Prostate gland (tissue), 2 donors: ENCODE measurements at regions not wholly inside any gene's neighbourhood (a gene's known extent, or its start where the extent isn't known, plus 50 kb on each side); places are given as distances from the start of the nearest gene placed in this dataset.
A peak's percentile ranks its signal among the peaks of the same experiment; 100 is the strongest.

ENCODE experiments used
- DNase-seq: peaks from one replicate; pipeline ENCODE4 v3.0.0-alpha.2; 2019; ENCODE audit warnings: low spot score
- H3K27ac ChIP-seq, 2 donors: fragments of 200-600 bp; sonication (generic); 2 replicates each; pipeline ENCODE4 v1.5.1; 2017 to 2019
- H3K27me3 ChIP-seq: fragments of 200-600 bp; sonication (generic); replicated peaks from 2 replicates; pipeline ENCODE4 v1.5.1; 2019; ENCODE audit not compliant: insufficient read depth
- H3K36me3 ChIP-seq, 2 donors: fragments of 200-600 bp; sonication (generic); 1 replicate in 1 of 2; 2 replicates in 1 of 2; pipeline versions ENCODE4 v1.5.1 to v1.8.1; 2017 to 2019
- H3K4me1 ChIP-seq: fragments of 200-600 bp; sonication (generic); replicated peaks from 2 replicates; pipeline ENCODE4 v1.5.1; 2019
- H3K4me3 ChIP-seq, 2 donors: fragments of 200-600 bp; sonication (generic); 2 replicates each; pipeline ENCODE4 v1.5.1; 2017 to 2019
- H3K9me3 ChIP-seq: fragments of 200-600 bp; sonication (generic); 2 replicates; pipeline ENCODE4 v1.5.1; 2017
- POLR2A ChIP-seq: fragments of 450-650 bp; IDR thresholded peaks from one replicate; pipeline ENCODE4 v1.6.1; 2016; ENCODE audit warnings: antibody characterized with exemption, mild to moderate bottlenecking
- POLR2AphosphoS5 ChIP-seq: sonication (generic); formaldehyde crosslinking; IDR thresholded peaks from one replicate; pipeline ENCODE4 v1.6.1; 2017; ENCODE audit warnings: antibody characterized with exemption
- WGBS: methylation state at CpG from one replicate; pipeline ENCODE4 v1.1.5; 2018; 5-methylcytosine and 5-hydroxymethylcytosine counted together
- intact Hi-C: fragments of 100-400 bp; cut with DNase I; formaldehyde crosslinking; loops from one replicate; pipeline ENCODE4 v1.14.2; 2022
- TF ChIP-seq, protein P1 (sequence below), 4 experiments: fragments of 200-600 bp in 2 of 4; fragments of 450-650 bp in 2 of 4; sonication (generic) in 2 of 4; IDR thresholded peaks; 1 replicate in 3 of 4; 2 replicates in 1 of 4; pipeline ENCODE4 v1.5.1; 2016 to 2019; ENCODE audit warnings: antibody characterized with exemption in 4 of 4, mild to moderate bottlenecking in 2 of 4, moderate library complexity in 2 of 4

DNA sequence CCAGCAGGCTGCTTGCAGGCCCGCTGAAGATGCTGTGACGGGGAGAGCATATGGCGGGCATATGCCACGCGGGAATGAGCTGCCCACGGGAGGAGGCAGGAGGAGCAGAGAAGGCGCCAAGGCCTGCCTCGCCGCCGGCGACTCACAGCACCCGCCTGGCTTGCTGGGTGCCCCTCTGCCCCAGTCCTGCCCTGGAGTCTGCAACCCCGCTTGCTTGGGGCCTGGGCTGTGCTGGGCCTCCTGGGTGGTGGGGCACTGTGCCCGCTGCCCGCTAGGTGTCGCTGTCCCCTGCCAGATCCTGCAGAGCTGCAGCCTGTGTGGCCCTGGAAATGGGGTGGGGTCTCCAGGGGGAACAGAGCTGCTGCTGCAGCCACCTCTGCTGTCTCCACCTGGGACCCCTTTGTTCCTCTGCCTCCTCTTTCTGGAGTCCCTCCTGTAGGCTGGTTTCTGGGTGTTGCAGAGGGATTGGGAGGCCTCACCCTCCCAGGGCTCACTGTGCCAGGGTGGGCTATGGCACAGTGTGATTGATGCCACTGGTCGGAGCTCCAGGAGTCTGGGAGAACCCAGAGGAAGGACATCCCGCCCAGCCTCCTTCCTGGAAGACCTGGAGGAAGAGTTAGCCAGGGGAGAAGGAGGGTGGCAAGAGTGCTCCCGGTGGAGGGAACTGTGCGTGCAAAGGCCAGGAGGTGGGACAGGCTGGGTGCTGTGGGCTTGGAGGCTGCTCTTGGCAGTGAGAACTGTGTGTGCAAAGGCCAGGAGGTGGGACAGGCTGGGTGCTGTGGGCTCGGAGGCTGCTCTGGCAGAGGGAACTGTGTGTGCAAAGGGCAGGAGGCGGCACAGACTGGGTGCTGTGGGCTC is 141.0 kb upstream of the CIBAR2 start:
- Histone ChIP-seq H3K9me3 (no peaks in the 10 kb centered on the region), H3K27ac (no peak overlapping the region), H3K36me3 (no peaks in the 10 kb centered on the region), H3K4me1 (no peaks in the 10 kb centered on the region), H3K27me3 (no peaks in the 10 kb centered on the region), H3K4me3 (no peak overlapping the region)
- intact Hi-C loops = no loop called here
- DNase-seq = peak; percentile 32
- WGBS = 57% methylated on average over 22 of the region's 22 CpGs
- TF ChIP-seq, protein P1, sequence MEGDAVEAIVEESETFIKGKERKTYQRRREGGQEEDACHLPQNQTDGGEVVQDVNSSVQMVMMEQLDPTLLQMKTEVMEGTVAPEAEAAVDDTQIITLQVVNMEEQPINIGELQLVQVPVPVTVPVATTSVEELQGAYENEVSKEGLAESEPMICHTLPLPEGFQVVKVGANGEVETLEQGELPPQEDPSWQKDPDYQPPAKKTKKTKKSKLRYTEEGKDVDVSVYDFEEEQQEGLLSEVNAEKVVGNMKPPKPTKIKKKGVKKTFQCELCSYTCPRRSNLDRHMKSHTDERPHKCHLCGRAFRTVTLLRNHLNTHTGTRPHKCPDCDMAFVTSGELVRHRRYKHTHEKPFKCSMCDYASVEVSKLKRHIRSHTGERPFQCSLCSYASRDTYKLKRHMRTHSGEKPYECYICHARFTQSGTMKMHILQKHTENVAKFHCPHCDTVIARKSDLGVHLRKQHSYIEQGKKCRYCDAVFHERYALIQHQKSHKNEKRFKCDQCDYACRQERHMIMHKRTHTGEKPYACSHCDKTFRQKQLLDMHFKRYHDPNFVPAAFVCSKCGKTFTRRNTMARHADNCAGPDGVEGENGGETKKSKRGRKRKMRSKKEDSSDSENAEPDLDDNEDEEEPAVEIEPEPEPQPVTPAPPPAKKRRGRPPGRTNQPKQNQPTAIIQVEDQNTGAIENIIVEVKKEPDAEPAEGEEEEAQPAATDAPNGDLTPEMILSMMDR (IDR thresholded peaks at IDR 0.05) = peak; percentile 73 to 84 (median 80)
- TF ChIP-seq POLR2AphosphoS5 (no peak), POLR2A (no peak)

DNA sequence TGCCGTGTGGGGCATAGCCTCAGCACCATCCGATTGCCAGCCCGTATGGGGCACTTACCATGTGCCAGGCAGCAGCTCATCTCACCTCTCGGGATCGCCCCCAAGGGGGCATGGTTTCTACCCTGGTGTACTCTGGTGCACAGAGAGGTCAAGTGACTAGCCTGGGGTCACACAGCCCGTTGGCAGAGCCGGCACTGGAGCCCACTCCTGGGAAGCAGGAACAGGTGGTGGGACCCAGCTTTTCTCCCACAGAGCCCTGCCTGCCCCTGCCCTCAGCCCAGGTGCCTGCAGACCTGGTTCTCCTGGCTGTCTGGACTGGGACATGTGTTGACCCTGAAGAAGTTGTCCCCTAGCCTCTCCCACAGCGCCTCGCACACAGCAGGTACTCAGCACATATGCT is 141.8 kb upstream of the CIBAR2 start:
- Histone ChIP-seq H3K4me3 (no peak overlapping the region), H3K9me3 (no peaks in the 10 kb centered on the region), H3K27ac (no peak overlapping the region), H3K27me3 (no peaks in the 10 kb centered on the region), H3K4me1 (no peaks in the 10 kb centered on the region), H3K36me3 (no peaks in the 10 kb centered on the region)
- no peak for DNase-seq
- WGBS = 99% methylated on average over 7 of the region's 9 CpGs
- no peak for TF ChIP-seq POLR2AphosphoS5
- TF ChIP-seq POLR2A = no peak
- TF ChIP-seq, protein P1 (IDR thresholded peaks at IDR 0.05) = no peak
- intact Hi-C loops = no loop called here

DNA sequence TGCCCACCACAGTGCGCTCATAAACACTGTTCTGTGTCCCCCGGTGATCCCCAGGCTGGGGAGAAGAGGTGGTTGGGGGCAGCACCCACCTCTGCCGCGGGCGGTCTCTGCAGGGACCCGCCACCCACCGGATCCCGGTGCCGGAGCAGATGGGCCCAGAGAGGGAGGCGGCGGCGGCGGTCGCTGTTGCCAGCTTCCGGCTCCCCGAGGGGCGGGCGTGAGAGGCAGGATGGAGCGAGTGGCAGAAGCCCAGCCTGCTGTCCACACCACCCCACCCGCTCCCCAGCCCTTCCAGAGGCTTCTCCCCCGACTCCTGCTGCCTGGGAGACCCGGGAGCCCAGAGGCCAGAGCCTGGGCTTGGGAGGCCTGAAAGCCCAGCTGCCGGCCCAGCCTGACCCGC is 142.6 kb upstream of the CIBAR2 start:
- Histone ChIP-seq H3K27ac (no peak overlapping the region), H3K4me1 (no peaks in the 10 kb centered on the region), H3K36me3 (no peaks in the 10 kb centered on the region), H3K27me3 (no peaks in the 10 kb centered on the region), H3K9me3 (no peaks in the 10 kb centered on the region), H3K4me3 (no peak overlapping the region)
- 93% methylated on average over 24 of the region's 24 CpGs for WGBS
- TF ChIP-seq POLR2A = no peak
- TF ChIP-seq, protein P1 (IDR thresholded peaks at IDR 0.05) = no peak
- no peak for TF ChIP-seq POLR2AphosphoS5
- no peak for DNase-seq
- intact Hi-C loops = no loop called here

DNA sequence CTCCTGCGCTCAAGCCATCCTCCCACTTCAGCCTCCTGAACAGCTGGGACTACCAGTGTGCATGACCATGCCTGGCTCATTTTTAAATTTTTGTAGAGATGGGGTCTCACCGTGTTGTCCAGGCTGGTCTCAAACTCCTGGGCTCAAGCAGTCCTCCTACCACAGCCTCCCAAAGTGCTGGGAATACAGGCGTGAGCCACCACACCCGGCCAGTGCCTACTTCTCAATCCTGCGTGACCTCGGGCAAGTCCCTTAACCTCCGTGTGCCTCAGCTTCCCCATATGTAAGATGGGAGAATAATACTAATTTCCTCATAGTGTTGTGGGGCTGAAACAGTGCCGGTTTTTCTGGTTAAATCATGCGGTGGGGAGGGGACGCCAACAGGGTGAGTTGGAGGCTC is 143.5 kb upstream of the CIBAR2 start:
- 94% methylated on average over 10 of the region's 10 CpGs for WGBS
- Histone ChIP-seq H3K4me3 (no peak overlapping the region), H3K4me1 (no peaks in the 10 kb centered on the region), H3K27me3 (no peaks in the 10 kb centered on the region), H3K27ac (no peak overlapping the region), H3K36me3 (no peaks in the 10 kb centered on the region), H3K9me3 (no peaks in the 10 kb centered on the region)
- TF ChIP-seq POLR2AphosphoS5 (no peak), POLR2A (no peak)
- TF ChIP-seq, protein P1 (IDR thresholded peaks at IDR 0.05) = no peak
- no peak for DNase-seq
- intact Hi-C loops = no loop called here

DNA sequence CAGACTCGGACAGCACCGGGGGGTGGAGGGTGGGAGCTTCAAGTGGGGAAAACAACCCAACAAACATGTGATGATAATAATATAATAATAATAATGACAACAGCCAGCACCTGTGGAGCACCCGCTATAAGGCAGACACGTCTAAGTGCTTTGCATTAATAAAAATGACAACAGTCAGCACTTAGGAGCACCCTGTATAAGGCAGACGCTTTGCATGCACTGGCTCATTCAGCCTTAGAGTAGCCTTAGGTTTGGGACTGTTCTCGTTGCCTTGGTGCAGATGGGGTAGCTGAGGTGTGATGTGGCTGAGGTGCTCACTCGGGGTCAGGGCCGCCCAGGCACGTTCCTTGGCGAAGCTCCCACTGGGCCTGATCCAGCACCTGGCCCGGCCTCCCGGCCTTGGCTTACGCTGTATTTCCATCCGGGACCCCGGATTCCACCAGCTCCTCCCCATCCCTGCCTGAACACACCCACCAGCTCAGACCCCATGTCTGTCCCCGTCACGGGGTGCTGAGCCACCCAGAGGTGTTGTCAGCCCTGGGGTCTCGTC is 144.0 kb upstream of the CIBAR2 start:
- no peak for DNase-seq
- no peaks in the 10 kb centered on the region for H3K9me3 ChIP-seq
- intact Hi-C loops = no loop called here

More for the DNA sequence above, 144.0 kb upstream of the CIBAR2 start:
- Histone ChIP-seq H3K4me1 (no peaks in the 10 kb centered on the region), H3K4me3 (no peak overlapping the region), H3K27me3 (no peaks in the 10 kb centered on the region), H3K36me3 (no peaks in the 10 kb centered on the region), H3K27ac (no peak overlapping the region)
- 71% methylated on average over 18 of the region's 18 CpGs for WGBS
- TF ChIP-seq POLR2AphosphoS5 (no peak), POLR2A (no peak)
- TF ChIP-seq, protein P1 (IDR thresholded peaks at IDR 0.05) = no peak
